Ovary (tissue), 3 donors: ENCODE measurements at regions not wholly inside any gene's neighbourhood (a gene's known extent, or its start where the extent isn't known, plus 50 kb on each side); places are given as distances from the start of the nearest gene placed in this dataset.
"Not testable (repeated sequence)": the region's sequence is repeated elsewhere in the genome, so short reads cannot be mapped to it uniquely, and the experiment has no call there.

Source experiments
- EP300 ChIP-seq: sonication (generic); formaldehyde crosslinking; IDR thresholded peaks from one replicate; pipeline ENCODE4 v1.6.1; 2017; ENCODE audit warnings: antibody characterized with exemption
- POLR2A ChIP-seq: fragments of 450-650 bp; IDR thresholded peaks from one replicate; pipeline ENCODE4 v1.6.1; 2017; ENCODE audit warnings: antibody characterized with exemption, mild to moderate bottlenecking, moderate library complexity
- TF ChIP-seq, protein P1 (sequence below), 3 donors: fragments of 450-650 bp in 2 of 3; fragments of 200-600 bp in 1 of 3; IDR thresholded peaks; one replicate each; pipeline versions ENCODE4 v1.5.1 to v1.8.0; 2016 to 2022; ENCODE audit warnings: antibody characterized with exemption in 3 of 3, mild to moderate bottlenecking in 1 of 3
- donor health status: DM: no; HTN: no; CAD: no.

DNA sequence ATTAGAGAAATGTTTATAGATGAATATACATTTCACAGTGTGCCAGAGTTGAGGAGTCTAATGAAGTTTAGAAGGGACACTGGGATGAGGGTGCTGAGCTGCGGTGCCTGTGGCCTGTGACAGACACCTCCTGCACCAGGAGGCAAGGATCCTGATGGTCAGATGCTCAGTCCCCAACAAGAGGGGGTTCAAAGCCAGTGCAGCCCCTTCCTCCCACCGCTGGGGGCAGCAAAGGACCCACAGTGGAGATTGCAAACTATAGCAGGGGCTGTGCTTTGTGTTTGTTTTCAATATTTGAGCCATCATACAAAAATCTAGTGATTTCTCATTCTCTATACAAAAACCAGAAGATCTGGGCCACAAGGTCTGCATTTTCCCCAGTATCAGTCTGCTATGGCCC is 170.5 kb upstream of the PLGLB2 start:
- TF ChIP-seq POLR2A, EP300: not testable (repeated sequence)
- TF ChIP-seq, protein P1, sequence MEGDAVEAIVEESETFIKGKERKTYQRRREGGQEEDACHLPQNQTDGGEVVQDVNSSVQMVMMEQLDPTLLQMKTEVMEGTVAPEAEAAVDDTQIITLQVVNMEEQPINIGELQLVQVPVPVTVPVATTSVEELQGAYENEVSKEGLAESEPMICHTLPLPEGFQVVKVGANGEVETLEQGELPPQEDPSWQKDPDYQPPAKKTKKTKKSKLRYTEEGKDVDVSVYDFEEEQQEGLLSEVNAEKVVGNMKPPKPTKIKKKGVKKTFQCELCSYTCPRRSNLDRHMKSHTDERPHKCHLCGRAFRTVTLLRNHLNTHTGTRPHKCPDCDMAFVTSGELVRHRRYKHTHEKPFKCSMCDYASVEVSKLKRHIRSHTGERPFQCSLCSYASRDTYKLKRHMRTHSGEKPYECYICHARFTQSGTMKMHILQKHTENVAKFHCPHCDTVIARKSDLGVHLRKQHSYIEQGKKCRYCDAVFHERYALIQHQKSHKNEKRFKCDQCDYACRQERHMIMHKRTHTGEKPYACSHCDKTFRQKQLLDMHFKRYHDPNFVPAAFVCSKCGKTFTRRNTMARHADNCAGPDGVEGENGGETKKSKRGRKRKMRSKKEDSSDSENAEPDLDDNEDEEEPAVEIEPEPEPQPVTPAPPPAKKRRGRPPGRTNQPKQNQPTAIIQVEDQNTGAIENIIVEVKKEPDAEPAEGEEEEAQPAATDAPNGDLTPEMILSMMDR (IDR thresholded peaks at IDR 0.05), result not testable (repeated sequence)
